Vagina (tissue), 2 donors: ENCODE measurements at regions not wholly inside any gene's neighbourhood (a gene's known extent, or its start where the extent isn't known, plus 50 kb on each side); places are given as distances from the start of the nearest gene placed in this dataset.

Source experiments
- CTCF ChIP-seq, 3 experiments: fragments of 450-650 bp in 2 of 3; fragments of 200-600 bp in 1 of 3; sonication (generic) in 1 of 3; IDR thresholded peaks; one replicate each; pipeline ENCODE4 v1.5.1; 2017 to 2019; ENCODE audit warnings: antibody characterized with exemption in 3 of 3, mild to moderate bottlenecking in 2 of 3, moderate library complexity in 2 of 3
- POLR2A ChIP-seq, 2 donors: fragments of 450-650 bp; IDR thresholded peaks; one replicate each; pipeline ENCODE4 v1.6.1; 2017; ENCODE audit warnings: antibody characterized with exemption in 2 of 2, mild to moderate bottlenecking in 2 of 2, moderate library complexity in 2 of 2

DNA sequence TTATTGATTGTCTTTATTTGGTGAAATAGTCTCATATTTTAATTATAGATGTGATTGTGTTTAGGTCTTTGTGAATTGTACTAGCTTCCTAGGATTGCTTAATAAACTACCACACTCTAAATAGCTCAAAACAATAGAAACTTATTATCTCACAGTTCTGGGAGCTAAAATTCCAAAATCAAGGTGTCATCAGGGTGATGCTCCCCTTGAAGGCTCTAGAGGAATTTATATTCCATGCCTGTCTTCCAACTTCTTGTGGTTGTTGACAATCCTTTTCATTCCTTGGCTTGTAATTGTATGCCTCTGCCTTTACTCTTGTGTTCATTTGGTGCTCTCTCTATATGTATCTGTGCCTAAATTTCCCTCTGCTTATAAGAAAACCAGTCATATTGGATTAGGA lies 155.3 kb upstream of the AKR1E2 start:
- no peak for TF ChIP-seq CTCF (IDR thresholded peaks at IDR 0.05)
- no peak for TF ChIP-seq POLR2A (IDR thresholded peaks at IDR 0.05)
